ENCODE measurements at regions not wholly inside any gene's neighbourhood (a gene's known extent, or its start where the extent isn't known, plus 50 kb on each side); places are given as distances from the start of the nearest gene placed in this dataset.
"Not testable (repeated sequence)": the region's sequence is repeated elsewhere in the genome, so short reads cannot be mapped to it uniquely, and the experiment has no call there.

GRCh38 chr10:90294821-90295540 lies 562.9 kb downstream of the HTR7 start:
- TF ChIP-seq CTCF, POLR2A (IDR thresholded peaks at IDR 0.05): not testable (repeated sequence)
